IPS-NIHi11 (cell line): ENCODE measurements at regions not wholly inside any gene's neighbourhood (a gene's known extent, or its start where the extent isn't known, plus 50 kb on each side); places are given as distances from the start of the nearest gene placed in this dataset.

Experiments used
- DNase-seq: peaks from one replicate; pipeline ENCODE4 v3.0.0; 2012; ENCODE audit warnings: mixed read lengths, low spot score

- peak; percentile 33 for DNase-seq
These were observed 68.4 kb upstream of the CD96 start for GRCh38 chr3:111473550-111473949.

GRCh38 chr3:111476701-111477100 lies 65.3 kb upstream of the CD96 start:
- DNase-seq = no peak

- no peak for DNase-seq
These were observed 61.9 kb upstream of the CD96 start for GRCh38 chr3:111480091-111480490.

- DNase-seq = no peak
These were observed 60.4 kb upstream of the CD96 start for GRCh38 chr3:111481551-111481950.

GRCh38 chr3:111482574-111482973 lies 59.4 kb upstream of the CD96 start:
- DNase-seq = no peak

- DNase-seq = no peak
These were observed 56.9 kb upstream of the CD96 start for GRCh38 chr3:111485086-111485485.
